A673 (cell line): ENCODE measurements at regions not wholly inside any gene's neighbourhood (a gene's known extent, or its start where the extent isn't known, plus 50 kb on each side); places are given as distances from the start of the nearest gene placed in this dataset.

ENCODE experiments used
- BruUV-seq: library from RNA; stranded (reverse); fragments of 400-500 nt; replicated peaks from 2 replicates; lab custom pipeline; 2021; lab: Mats Ljungman, UMichigan
- CTCF ChIA-PET: fragments of 300-600 bp; sonication (Branson Sonifier 250); formaldehyde crosslinking; loops from one replicate; lab custom pipeline; 2022; ENCODE audit warnings: antibody characterized with exemption; lab: Charles Lee
- POLR2A ChIA-PET: fragments of 300-600 bp; sonication (Branson Sonifier 250); formaldehyde crosslinking; loops from one replicate; lab custom pipeline; 2022; ENCODE audit warnings: antibody characterized with exemption; ENCODE audit not compliant: low non-redundant PET; lab: Charles Lee
- DNase-seq: peaks from one replicate; pipeline ENCODE4 v3.0.0-alpha.2; 2015; ENCODE audit warnings: low spot score
- H3K27ac ChIP-seq: fragments of 200-600 bp; sonication (generic); 2 replicates; pipeline ENCODE4 v1.5.1; 2016; ENCODE audit warnings: mixed run types, low read depth, mild to moderate bottlenecking, mixed read lengths, antibody characterized with exemption, low read length; ENCODE audit not compliant: poor library complexity, severe bottlenecking
- H3K27me3 ChIP-seq: fragments of 200-600 bp; sonication (generic); replicated peaks from 2 replicates; pipeline ENCODE4 v1.6.1; 2017; ENCODE audit warnings: mixed run types, low read depth, mild to moderate bottlenecking, mixed read lengths, antibody characterized with exemption, low read length; ENCODE audit not compliant: insufficient read depth, poor library complexity
- H3K36me3 ChIP-seq: fragments of 200-600 bp; sonication (generic); 2 replicates; pipeline ENCODE4 v1.6.1; 2016; ENCODE audit warnings: mixed run types, mild to moderate bottlenecking, mixed read lengths, antibody characterized with exemption, low read length; ENCODE audit not compliant: insufficient read depth, poor library complexity, severe bottlenecking
- H3K4me1 ChIP-seq: fragments of 200-600 bp; sonication (generic); 2 replicates; pipeline ENCODE4 v1.6.1; 2017; ENCODE audit warnings: mixed run types, mild to moderate bottlenecking, mixed read lengths, antibody characterized with exemption, low read length; ENCODE audit not compliant: insufficient read depth, poor library complexity, severe bottlenecking
- H3K4me3 ChIP-seq: fragments of 200-600 bp; sonication (generic); 2 replicates; pipeline ENCODE4 v1.5.1; 2016; ENCODE audit warnings: low read depth, mixed run types, mild to moderate bottlenecking, mixed read lengths, low read length; ENCODE audit not compliant: poor library complexity, severe bottlenecking
- H3K9me3 ChIP-seq: fragments of 200-600 bp; sonication (generic); 2 replicates; pipeline ENCODE4 v1.6.1; 2016; ENCODE audit warnings: mixed run types, low read depth, mild to moderate bottlenecking, mixed read lengths, antibody characterized with exemption, low read length; ENCODE audit not compliant: poor library complexity, severe bottlenecking
- EZH2 ChIP-seq: fragments of 200-600 bp; sonication (generic); IDR thresholded peaks from 2 replicates; pipeline ENCODE4 v1.6.1; 2017; ENCODE audit warnings: borderline replicate concordance, low read depth, mild to moderate bottlenecking, mixed read lengths, antibody characterized with exemption, low read length; ENCODE audit not compliant: poor library complexity, severe bottlenecking
- intact Hi-C: fragments of 100-400 bp; cut with micrococcal nuclease; formaldehyde crosslinking; loops from one replicate; pipeline ENCODE4 v1.10.0; 2022; ENCODE audit not compliant: unreplicated experiment
- TF ChIP-seq, protein P1 (sequence below): fragments of 300-800, 200-600 bp; sonication (generic); conservative IDR thresholded peaks from 2 replicates; pipeline ENCODE4 v1.5.1; 2017; ENCODE audit warnings: low read depth, mild to moderate bottlenecking, antibody characterized with exemption, low read length, moderate library complexity, mixed read lengths

GRCh38 chr12:45148619-45149018 is 67.3 kb upstream of the ANO6 start:
- ChIA-PET POLR2A (no interaction called here), CTCF (no interaction called here)
- BruUV-seq = no TSS peak
- no peaks in the 10 kb centered on the region for H3K36me3 ChIP-seq
- H3K4me3 ChIP-seq = no peak overlapping the region
- no peaks in the 10 kb centered on the region for H3K27me3 ChIP-seq
- no peak for TF ChIP-seq EZH2
- TF ChIP-seq, protein P1, sequence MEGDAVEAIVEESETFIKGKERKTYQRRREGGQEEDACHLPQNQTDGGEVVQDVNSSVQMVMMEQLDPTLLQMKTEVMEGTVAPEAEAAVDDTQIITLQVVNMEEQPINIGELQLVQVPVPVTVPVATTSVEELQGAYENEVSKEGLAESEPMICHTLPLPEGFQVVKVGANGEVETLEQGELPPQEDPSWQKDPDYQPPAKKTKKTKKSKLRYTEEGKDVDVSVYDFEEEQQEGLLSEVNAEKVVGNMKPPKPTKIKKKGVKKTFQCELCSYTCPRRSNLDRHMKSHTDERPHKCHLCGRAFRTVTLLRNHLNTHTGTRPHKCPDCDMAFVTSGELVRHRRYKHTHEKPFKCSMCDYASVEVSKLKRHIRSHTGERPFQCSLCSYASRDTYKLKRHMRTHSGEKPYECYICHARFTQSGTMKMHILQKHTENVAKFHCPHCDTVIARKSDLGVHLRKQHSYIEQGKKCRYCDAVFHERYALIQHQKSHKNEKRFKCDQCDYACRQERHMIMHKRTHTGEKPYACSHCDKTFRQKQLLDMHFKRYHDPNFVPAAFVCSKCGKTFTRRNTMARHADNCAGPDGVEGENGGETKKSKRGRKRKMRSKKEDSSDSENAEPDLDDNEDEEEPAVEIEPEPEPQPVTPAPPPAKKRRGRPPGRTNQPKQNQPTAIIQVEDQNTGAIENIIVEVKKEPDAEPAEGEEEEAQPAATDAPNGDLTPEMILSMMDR = no peak
- H3K4me1 ChIP-seq = no peaks in the 10 kb centered on the region
- DNase-seq = no peak
- H3K9me3 ChIP-seq = peaks cover 13% of the 10 kb centered on the region
- intact Hi-C loops = no loop called here
- H3K27ac ChIP-seq = no peak overlapping the region

- Histone ChIP-seq H3K27me3 (no peaks in the 10 kb centered on the region), H3K36me3 (no peaks in the 10 kb centered on the region), H3K27ac (no peak overlapping the region), H3K9me3 (no peaks in the 10 kb centered on the region), H3K4me1 (no peaks in the 10 kb centered on the region), H3K4me3 (no peak overlapping the region)
- intact Hi-C loops = no loop called here
- CTCF ChIA-PET = no interaction called here
- BruUV-seq = no TSS peak
- DNase-seq = no peak
- TF ChIP-seq, protein P1 = no peak
- no peak for TF ChIP-seq EZH2
- POLR2A ChIA-PET = no interaction called here
These were observed 50.6 kb upstream of the ANO6 start for GRCh38 chr12:45165284-45165683.

- BruUV-seq = no TSS peak
- TF ChIP-seq EZH2 = no peak
- TF ChIP-seq, protein P1 = no peak
- Histone ChIP-seq H3K4me3 (no peak overlapping the region), H3K27me3 (no peaks in the 10 kb centered on the region), H3K9me3 (no peaks in the 10 kb centered on the region), H3K4me1 (no peaks in the 10 kb centered on the region), H3K36me3 (no peaks in the 10 kb centered on the region), H3K27ac (no peak overlapping the region)
- intact Hi-C loops = no loop called here
- POLR2A ChIA-PET = no interaction called here
- DNase-seq = no peak
- CTCF ChIA-PET = no interaction called here
These were observed 49.8 kb upstream of the ANO6 start for GRCh38 chr12:45166056-45166455.
